NOMO-1 (cell line): ENCODE measurements at regions not wholly inside any gene's neighbourhood (a gene's known extent, or its start where the extent isn't known, plus 50 kb on each side); places are given as distances from the start of the nearest gene placed in this dataset.

Source experiments
- DNase-seq, 2 experiments: peaks; one replicate each; lab custom pipeline; 2025; ENCODE audit not compliant: unreplicated experiment in 2 of 2; lab: John Stamatoyannopoulos, UW

DNA sequence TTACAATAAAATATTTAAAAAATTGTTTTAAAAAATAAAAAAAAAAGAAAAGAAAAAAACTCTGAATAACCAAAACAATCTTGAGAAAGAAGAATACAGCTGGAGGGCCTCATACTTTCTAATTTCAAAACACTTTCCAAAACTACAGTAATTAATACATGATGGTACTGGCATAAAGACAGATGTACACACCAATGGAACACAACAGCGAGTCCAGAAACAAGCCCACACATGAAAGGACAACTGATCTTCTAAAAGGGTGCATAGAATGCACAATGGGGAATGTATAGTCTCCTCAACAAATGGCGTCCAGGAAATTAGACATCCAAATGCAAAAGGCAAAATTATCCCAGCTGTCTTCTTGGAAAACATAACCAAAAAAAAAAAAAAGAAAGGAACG lies 99.6 kb downstream of the LURAP1L start:
- no peak for DNase-seq

DNA sequence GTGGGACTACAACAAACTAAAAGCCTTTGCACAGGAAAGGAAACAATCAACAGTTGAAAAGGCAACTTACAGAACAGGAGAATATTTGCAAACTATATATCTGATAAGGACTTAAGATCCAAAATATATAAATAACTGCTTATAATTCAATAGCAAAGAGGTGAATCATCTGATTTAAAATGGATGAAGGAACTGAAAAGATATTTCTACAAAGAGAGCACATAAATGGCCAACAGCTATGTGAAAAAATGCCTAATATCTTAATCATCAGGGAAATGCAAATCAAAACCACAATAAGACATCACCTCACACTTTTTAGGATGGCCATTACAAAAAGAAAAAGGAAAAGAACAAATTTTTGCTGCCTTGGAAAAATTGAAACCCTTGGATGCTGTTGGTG lies 100.4 kb downstream of the LURAP1L start:
- no peak for DNase-seq

DNA sequence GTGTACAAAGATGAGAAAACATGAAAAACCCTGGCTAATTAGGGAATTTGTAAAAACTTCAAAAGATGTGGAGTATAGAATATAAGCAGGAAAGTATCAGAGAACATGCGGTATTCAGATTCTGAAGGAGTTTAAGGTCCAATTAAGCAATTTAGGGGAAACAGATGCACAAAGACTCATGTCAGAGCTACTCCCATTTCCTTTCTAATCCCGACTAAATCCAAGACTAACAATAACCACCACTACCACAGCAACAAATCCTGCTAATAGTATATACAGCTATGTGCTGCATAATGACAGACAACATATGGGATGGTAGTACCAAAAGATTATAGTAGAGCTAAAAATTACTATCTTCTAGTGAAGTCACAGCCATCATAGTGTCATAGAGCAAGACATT lies 102.1 kb downstream of the LURAP1L start:
- DNase-seq, result no peak

DNA sequence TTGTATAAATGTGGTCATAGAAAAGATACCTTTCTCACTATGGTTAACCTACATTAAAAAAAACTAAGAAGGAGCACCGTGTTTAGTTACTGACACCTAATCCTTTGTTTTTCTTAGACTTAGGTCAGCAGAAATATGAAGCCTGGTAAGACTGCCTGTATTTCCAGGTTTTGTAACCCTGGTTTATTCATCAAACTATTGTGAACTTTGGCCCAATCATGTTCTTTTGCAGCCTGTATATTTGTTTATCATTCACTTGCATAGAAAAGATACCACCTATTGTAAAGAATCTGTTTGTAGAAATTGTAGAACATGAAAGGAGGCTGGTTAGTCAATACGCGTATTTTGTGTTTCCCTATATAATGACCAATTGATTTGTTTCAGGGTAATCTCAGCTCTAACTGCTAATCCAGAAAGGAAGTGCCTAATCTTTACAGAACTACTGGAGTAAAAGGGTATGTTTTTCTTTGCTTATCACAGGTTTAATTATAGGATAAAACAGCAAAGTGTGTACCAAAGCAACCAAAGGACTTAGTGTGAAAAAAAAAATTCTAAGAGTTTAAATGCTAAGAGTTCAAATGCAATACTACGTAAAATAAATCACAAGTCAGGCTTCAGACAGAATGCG lies 103.6 kb downstream of the LURAP1L start:
- no peak for DNase-seq

DNA sequence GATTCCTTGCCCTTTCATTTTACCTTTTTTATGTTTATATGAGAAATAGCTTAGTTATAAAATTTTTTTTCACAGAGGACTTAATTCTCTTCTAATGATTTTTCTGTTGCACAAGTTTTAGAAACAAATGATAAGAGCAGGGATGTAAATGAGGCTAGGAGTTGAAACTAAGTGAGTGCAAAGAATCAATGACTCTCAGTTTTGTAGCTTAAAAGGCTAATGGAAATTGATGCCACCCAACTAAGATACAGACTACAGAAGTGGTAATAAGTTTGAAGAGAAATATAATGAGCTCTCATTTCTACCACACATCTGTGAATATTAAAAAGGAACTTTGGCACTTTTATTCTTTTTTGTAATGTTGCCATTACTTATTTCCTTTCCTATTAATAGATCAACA lies 105.1 kb downstream of the LURAP1L start:
- no peak for DNase-seq

DNA sequence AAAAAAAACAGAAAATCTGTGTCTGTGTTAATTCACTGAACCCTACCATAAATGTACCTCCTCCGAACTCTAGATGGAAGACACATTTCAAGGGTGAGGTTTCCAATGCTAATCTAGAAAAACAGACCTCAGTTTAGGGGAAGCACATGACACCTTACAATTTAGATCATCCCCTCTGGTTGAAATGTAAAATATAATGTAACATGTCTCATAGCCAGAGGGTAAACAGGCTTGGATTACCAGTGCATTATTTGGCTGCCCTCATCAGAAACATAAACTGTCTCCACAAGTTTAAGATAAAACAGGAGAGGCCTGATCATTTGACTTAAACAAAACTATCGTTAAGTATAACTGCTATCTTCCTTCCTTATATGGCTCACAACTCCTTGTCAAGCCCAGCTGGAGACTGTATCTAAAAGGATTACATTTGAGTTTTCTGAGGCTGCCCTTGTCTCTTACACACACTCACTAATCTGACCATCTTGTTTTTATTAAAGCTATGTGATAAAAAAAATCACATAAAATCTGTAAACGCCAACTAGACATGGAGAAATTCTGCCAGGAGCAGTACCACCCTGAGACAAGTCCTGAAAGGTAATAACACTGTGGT lies 105.7 kb downstream of the LURAP1L start:
- no peak for DNase-seq

DNA sequence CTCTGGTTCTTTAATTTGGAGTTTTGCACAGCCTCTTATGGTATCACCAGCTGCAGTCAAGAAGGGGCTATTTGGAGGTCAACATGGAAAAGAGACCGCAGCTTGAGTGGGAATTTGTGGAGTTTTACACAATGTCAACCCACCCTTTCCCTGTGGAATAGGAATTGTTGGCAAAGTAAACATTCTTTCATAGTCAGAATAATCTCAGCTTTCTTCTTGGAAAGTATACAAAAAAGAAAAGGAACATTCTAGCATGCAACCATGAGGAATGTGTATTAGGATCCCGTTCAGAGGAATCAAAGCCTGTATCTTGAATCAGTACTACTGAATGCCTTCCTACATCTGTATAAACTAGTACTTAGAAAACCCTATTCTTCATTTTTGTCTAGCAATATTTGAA lies 107.6 kb downstream of the LURAP1L start:
- DNase-seq, result no peak

DNA sequence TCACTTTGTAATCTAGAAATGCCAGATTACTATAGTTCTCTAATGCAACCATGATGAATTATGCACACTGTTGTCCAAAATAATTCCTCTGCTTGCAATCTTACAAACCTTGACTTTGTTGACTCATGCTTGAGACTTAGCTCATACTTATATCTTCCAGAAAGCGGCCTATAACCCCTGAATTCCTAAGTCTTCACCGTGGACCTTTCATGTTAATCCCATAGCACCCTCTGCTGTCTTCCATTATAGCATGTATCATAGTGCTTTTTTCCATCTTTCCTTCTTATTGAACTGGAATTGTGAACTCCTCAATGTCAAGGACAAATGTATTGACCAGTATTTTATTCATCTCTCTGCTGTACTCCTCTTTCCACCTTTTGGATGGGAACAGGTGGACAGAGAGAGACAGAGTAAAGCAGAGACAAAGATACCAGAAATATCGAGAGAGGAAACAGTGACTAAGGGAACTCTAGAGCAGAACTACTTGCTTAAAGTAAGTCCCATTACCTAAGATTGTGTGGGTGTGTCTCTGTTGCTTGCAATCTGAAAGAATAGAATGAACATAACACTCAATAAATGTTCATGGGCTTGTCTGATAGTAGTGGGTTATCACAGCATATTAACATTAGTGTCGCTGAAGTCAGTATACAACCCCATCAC lies 110.0 kb downstream of the LURAP1L start:
- DNase-seq, result no peak

DNA sequence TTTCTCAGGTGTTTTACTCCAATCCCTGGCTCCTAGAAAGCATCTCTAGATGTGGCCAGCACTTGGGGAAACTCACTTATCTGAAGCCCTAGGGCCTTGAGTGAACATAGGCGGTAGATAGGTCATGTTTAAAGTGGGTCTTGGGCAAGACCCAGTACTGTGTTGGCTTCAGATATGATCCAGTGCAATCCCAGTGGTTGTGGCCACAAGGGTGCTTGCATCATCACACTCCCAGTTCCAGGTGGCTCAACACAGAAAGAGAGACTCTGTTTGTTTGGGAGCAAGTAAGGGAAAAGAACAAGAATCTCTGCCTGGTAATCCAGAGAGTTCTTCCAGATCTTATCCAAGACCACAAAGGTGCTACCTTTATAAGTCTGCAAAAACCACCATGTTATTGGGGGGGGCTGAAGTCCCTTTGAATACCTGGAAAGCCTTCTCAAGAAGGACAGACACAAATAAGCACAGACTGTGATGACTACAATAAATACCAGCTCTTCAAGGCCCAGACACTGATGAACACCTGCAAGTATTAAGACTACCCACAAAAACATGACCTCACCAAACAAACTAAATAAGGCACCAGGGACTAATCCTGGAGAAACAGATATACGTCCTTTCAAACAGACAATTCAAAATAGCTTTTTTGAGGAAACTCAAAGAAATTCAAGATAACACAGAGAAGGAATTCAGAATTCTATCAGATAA lies 114.7 kb downstream of the LURAP1L start:
- DNase-seq, result no peak

DNA sequence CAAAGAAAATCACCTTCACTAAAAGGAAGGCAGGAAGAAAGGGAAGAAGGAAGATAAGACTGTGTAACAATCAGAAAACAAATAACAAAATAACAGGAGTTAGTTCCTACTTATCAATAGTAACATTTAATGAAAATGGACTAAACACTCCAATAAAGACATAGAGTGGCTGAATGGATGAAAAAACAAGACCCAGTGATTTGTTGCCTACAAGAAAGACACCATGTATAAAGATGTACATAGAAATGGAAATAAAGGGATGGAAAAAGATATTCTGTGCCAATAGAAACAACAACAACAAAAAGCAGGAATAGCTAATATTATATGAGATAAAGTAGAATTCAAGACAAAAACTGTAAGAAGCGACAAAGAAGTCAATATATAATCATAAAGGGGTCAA lies 116.8 kb downstream of the LURAP1L start:
- DNase-seq, result no peak

DNA sequence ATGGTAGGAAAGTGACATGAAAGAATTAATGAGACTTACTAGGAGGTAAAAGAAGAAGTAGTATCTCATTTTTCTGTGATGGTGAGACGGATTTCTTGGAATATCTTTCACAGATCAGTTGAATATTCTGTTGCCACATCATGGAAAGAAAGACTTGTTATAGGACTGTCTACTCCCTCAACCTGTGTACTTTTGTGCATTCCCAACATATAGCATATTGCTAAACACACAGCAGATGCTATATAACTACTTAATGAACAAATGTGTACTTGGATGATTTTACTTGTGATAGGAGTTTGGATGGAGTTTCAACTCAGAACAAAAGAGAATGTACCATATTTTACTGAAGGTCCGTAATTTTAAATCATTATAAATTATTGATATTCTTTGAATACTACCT lies 128.5 kb downstream of the LURAP1L start:
- DNase-seq, result no peak

DNA sequence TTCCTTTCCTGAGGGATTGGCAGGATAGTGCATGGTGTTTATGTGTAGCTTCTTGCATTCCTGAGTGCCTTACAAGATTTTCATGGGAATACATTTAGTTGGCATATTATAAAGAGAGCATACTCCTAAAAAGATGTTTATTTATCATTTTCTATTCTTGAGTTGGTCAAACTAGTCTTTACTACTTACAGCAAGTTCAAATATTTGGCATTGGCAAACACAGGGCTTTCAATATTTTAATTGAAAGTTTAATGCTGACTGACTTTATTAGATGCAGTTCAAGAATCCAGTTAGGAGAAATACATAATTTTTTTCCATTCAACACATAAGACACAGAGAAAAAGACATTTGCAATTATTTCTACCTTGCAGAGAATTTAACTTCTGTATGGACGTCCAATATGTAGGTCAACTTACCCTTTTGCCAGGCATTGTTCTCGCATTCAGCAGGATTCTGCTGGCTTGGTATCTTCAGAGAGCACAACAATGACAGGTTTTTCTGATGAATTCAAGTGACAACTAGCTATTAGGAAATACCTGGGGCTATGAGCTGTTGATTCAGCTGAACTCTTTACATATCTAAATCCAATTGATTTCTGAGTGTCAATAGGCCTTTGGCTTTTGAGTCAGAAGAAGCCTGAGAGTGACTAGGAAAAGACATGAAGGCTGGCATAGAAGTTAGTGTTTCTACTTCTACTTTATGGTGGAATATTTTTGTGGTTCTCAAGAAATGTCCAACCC lies 129.6 kb downstream of the LURAP1L start:
- no peak for DNase-seq

DNA sequence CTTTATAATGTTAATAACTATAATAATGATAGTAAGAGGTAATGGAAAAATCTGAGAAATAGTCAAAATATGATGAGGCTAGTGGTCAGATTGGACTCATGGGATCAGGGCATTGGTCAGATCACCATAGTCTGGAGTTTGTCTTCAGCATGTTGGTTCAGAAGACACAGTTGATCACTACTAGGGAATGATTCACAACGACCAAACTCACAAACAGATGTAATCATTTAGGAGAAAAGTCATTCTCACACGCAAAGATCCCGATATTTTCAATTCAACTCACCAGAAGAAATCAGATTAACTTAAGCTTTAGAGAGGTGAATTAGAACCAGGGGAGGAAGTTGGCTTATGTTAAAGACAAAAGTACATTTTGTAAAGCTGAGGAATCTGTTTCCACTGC lies 131.8 kb downstream of the LURAP1L start:
- no peak for DNase-seq

DNA sequence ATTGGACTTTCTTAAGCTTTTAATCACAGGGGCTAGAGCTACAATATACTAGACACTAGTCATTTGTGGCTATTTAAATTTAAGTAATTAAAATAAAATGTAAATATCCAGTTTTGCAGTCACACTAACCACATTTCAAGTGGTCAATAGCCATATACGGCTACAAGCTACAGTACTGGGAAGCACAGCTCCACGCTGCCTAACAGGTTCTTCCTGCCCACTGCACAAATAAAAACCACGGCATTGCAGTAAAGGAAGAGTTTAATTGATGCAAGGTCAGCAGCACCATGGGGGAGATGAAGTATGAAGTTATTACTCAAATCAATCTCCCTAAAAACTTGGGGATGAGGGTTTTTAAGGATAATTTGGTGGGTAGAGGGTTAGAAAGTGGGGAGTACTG lies 134.1 kb downstream of the LURAP1L start:
- DNase-seq, result no peak

DNA sequence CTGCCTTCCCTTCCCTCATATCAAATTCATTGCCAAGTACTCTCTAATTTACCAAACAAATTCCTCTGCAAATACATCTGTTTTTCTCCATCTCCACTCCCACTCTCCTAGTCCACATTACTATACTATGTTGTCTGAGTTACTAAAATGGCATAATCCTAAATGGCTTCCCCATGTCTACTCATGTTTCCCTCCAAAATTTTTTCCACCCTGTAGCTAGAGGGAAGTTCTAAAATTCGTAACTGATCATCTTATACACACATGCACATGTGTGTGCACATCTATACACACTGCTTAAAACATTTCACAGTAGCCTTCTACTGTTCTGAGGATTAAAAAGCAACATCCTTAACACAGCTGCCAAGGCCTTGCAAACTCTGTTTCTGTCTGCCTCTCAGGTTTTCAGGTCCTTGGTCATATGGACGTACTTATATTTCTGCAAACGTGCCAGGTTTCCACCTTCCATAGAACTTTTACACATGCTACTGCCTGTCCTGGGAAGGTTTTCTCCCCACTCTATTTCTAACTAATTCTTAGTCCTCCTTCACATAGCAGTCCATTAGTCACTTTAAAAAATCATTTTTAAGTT lies 140.6 kb downstream of the LURAP1L start:
- DNase-seq, result no peak

DNA sequence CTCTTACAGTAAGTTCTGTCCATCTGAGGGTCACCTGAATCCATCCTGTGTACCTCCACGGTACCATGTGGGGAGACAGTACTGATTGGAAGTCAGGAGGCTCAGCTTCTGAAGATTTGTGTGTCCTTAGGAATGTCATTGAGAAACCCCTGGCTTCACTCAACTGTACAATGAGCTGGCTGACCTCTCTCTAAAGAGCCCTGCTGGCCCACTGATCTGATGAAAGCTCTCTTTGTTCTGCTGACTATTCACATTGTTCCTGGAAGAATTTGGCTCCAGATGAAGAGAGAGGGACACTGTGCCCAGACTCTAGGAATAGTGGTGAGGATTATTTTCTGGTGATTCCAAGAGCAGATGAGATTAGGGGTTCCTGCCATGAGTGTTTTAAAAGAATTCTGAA lies 141.2 kb downstream of the LURAP1L start:
- no peak for DNase-seq

DNA sequence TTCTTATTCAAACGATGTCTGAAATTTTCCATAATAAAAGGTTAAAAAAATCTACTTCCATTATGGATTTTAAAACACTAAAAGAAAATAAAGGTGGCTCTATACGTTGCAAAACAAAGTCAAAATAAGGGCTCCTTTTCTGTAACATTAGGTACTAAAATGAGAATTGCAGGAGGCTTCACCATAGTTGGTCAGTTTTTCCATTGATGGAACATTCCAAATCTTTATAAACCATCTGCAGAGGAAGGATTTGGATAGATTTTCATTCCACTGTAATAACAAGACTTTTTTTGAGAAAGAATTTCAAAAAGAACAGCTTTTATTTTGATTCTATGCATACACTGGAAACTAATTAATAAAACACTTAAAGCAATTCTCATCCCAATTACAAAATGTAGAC lies 145.6 kb downstream of the LURAP1L start:
- DNase-seq, result no peak

DNA sequence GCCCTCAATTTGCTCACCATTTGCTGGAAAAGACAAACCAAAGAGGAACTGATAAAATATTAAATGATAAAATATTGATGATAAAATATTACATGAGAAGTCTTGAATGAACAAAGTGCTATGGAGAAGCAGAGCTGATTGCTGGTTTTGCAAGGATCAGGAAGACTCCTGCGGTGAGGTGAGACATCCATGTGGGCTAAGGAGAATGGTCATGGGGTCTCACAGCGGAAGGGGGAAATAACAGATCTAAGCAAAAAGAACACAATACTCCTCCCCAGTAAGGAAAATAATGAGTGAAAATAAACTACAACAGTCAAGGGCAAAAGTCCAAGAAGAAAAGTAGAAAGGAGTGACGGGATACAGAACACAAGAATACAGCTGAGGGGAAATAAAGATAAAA lies 146.8 kb downstream of the LURAP1L start:
- DNase-seq, result no peak

DNA sequence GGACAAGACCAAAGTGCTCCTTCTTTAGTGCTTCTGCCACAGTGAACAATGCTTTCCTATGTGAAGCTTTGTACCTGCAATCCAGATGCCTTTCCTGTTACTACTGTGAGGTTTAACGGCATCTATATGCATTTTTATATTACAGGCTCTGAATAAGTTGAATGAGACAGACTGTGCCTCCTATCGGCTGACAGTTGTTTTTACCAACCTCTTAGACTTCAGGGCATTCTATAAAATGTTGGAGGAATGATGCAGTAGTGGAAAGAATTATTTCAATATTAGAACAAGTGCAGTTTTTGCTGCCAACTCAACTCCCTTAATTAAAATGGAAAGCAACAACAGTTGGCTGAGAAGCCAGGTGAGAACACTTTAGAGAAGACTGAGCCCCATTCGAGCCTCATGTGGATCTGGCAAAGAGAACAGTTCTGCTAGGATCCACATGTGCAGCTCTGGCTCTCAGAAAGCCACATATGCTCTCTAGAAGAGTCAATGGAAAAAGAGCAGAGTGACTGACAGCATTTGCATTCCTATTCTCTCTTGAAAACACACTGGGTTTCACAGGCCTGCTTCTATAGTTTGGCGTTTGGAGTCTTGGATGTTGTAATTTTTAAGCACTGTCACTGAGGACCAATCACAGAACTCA lies 147.5 kb downstream of the LURAP1L start:
- DNase-seq, result no peak

DNA sequence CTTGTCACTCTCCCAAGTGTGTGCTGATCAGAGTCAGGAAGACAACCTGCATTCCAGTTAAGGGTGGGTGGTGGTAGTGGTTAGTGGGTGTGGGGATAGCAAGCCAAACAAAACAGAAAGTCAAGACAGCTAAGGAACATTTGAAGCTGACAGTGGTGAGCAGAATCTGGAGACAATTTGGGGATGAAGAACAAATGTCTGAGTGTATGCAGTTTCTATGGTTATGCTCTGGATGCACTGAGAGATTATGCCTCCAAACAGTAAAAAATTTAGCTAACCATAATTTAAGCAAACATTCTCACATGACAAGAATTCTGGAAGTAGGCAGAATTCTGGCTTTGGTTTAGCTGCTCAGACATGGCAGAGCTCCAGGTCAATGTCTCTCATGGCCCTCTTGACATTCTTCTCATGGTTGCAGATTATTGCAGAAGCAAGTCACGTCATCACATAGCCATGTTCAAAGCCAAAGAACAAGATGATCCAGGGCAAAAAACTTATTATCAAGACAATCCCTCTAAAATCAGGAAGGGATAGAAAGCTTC lies 148.7 kb downstream of the LURAP1L start:
- DNase-seq, result no peak
